IMR-90 (cell line): ENCODE measurements at regions not wholly inside any gene's neighbourhood (a gene's known extent, or its start where the extent isn't known, plus 50 kb on each side); places are given as distances from the start of the nearest gene placed in this dataset.
A peak's percentile ranks its signal among the peaks of the same experiment; 100 is the strongest.

ENCODE experiments used
- ATAC-seq: fragments of 200-7000 bp; cut with Tn5 transposase; 2 replicates; pipeline ENCODE4 v1.9.1; 2020; ENCODE audit warnings: low read depth, mild to moderate bottlenecking, moderate library complexity
- BruUV-seq: library from RNA; stranded (reverse); fragments of 400-500 nt; replicated peaks from 2 replicates; lab custom pipeline; 2021; lab: Mats Ljungman, UMichigan
- CTCF ChIA-PET: fragments of 300-600 bp; formaldehyde crosslinking; extraction: SDS; loops from one replicate; lab custom pipeline; 2021; ENCODE audit warnings: antibody characterized with exemption; lab: Yijun Ruan, JAX
- POLR2A ChIA-PET: fragments of 300-600 bp; sonication (Branson Sonifier 250); formaldehyde crosslinking; loops from one replicate; lab custom pipeline; 2022; ENCODE audit warnings: antibody characterized with exemption; ENCODE audit not compliant: unreplicated experiment; lab: Charles Lee
- DNase-seq: peaks from one replicate; pipeline ENCODE4 v3.0.0; 2013
- H2AFZ ChIP-seq: replicated peaks from 2 replicates; pipeline ENCODE3; 2013; ENCODE audit warnings: low read length, mild to moderate bottlenecking; ENCODE audit not compliant: poor library complexity
- H2AK5ac ChIP-seq: 2 replicates; pipeline ENCODE4 v1.6.1; 2013; ENCODE audit warnings: low read depth, low read length, inconsistent platforms
- H2AK9ac ChIP-seq: replicated peaks from 2 replicates; pipeline ENCODE3; 2013; ENCODE audit warnings: mild to moderate bottlenecking, low read depth, low read length, moderate library complexity; ENCODE audit not compliant: poor library complexity
- H2BK120ac ChIP-seq: 2 replicates; pipeline ENCODE4 v1.6.1; 2013; ENCODE audit warnings: low read depth, low read length, inconsistent platforms
- H2BK15ac ChIP-seq: 3 replicates; pipeline ENCODE4 v1.6.1; 2013; ENCODE audit warnings: low read depth, low read length, inconsistent platforms
- H2BK20ac ChIP-seq: 2 replicates; pipeline ENCODE4 v1.6.1; 2013; ENCODE audit warnings: low read depth, mild to moderate bottlenecking, inconsistent platforms, low read length, moderate library complexity
- H2BK5ac ChIP-seq: 2 replicates; pipeline ENCODE4 v1.6.1; 2013; ENCODE audit warnings: mild to moderate bottlenecking, low read depth, low read length, inconsistent platforms; ENCODE audit not compliant: poor library complexity, severe bottlenecking
- H3K14ac ChIP-seq: replicated peaks from 2 replicates; pipeline ENCODE4 v1.6.1; 2013; ENCODE audit warnings: low read depth, low read length, inconsistent platforms
- H3K18ac ChIP-seq: 2 replicates; pipeline ENCODE4 v1.6.1; 2013; ENCODE audit warnings: low read depth, low read length, control low read depth
- H3K23ac ChIP-seq: 2 replicates; pipeline ENCODE4 v1.6.1; 2013; ENCODE audit warnings: low read depth, low read length, inconsistent platforms
- H3K27ac ChIP-seq: 2 replicates; pipeline ENCODE4 v1.5.1; 2013; ENCODE audit warnings: mild to moderate bottlenecking, control low read depth, low read length; ENCODE audit not compliant: insufficient read depth
- H3K27me3 ChIP-seq: 2 replicates; pipeline ENCODE4 v1.6.1; 2013; ENCODE audit warnings: low read length; ENCODE audit not compliant: control insufficient read depth, insufficient read depth
- H3K36me3 ChIP-seq: 2 replicates; pipeline ENCODE4 v1.6.1; 2013; ENCODE audit warnings: low read length, mixed read lengths; ENCODE audit not compliant: control insufficient read depth, insufficient read depth
- H3K4ac ChIP-seq: 2 replicates; pipeline ENCODE4 v1.6.1; 2013; ENCODE audit warnings: low read depth, low read length, inconsistent platforms
- H3K4me1 ChIP-seq: 2 replicates; pipeline ENCODE4 v1.6.1; 2013; ENCODE audit warnings: low read length, mixed read lengths; ENCODE audit not compliant: control insufficient read depth, insufficient read depth
- H3K4me2 ChIP-seq: 2 replicates; pipeline ENCODE4 v1.6.1; 2013; ENCODE audit warnings: low read depth, mild to moderate bottlenecking, control low read depth, low read length, moderate library complexity
- H3K4me3 ChIP-seq: 2 replicates; pipeline ENCODE4 v1.5.1; 2013; ENCODE audit warnings: low read depth, mild to moderate bottlenecking, control low read depth, low read length, moderate library complexity; ENCODE audit not compliant: insufficient read depth
- H3K56ac ChIP-seq: 2 replicates; pipeline ENCODE4 v1.6.1; 2013; ENCODE audit warnings: low read length, inconsistent platforms; ENCODE audit not compliant: insufficient read depth; ENCODE audit errors: extremely low read depth
- H3K79me1 ChIP-seq, 2 experiments: 2 replicates each; pipeline ENCODE4 v1.6.1; 2013; ENCODE audit warnings: low read length in 2 of 2, inconsistent platforms in 1 of 2, low read depth in 1 of 2
- H3K9ac ChIP-seq: 2 replicates; pipeline ENCODE4 v1.6.1; 2013; ENCODE audit warnings: low read depth, low read length, control low read depth
- H3K9me1 ChIP-seq: 2 replicates; pipeline ENCODE4 v1.6.1; 2013; ENCODE audit warnings: low read length, inconsistent platforms; ENCODE audit not compliant: insufficient read depth
- H3K9me3 ChIP-seq: 2 replicates; pipeline ENCODE4 v1.6.1; 2013; ENCODE audit warnings: low read length; ENCODE audit not compliant: control insufficient read depth, insufficient read depth
- H4K20me1 ChIP-seq: 2 replicates; pipeline ENCODE4 v1.6.1; 2013; ENCODE audit warnings: low read length, inconsistent platforms; ENCODE audit not compliant: insufficient read depth
- H4K5ac ChIP-seq: 2 replicates; pipeline ENCODE4 v1.6.1; 2013; ENCODE audit warnings: mild to moderate bottlenecking, low read depth, low read length, control low read depth
- H4K8ac ChIP-seq, 2 experiments: 2 replicates each; pipeline ENCODE4 v1.6.1; 2013; ENCODE audit warnings: low read depth in 2 of 2, low read length in 2 of 2, control low read depth in 1 of 2, inconsistent platforms in 1 of 2
- H4K91ac ChIP-seq: 2 replicates; pipeline ENCODE4 v1.6.1; 2013; ENCODE audit warnings: low read depth, low read length, inconsistent platforms; ENCODE audit not compliant: insufficient read depth
- CEBPB ChIP-seq: IDR thresholded peaks from 2 replicates; pipeline ENCODE4 v1.6.1; 2012; ENCODE audit warnings: low read depth, low read length, improper control_type of control experiment
- POLR2A ChIP-seq: IDR thresholded peaks from 2 replicates; pipeline ENCODE4 v1.6.1; 2012; ENCODE audit warnings: mild to moderate bottlenecking, low read depth, low read length
- WGBS, 2 experiments: methylation state at CpG; one replicate each; pipeline versions ENCODE4 v1.1.5 to v1.1.7; 2013; ENCODE audit warnings: missing lambda C conversion rate in 2 of 2; ENCODE audit not compliant: insufficient read length in 1 of 2; ENCODE audit errors: extremely low coverage in 2 of 2; 5-methylcytosine and 5-hydroxymethylcytosine counted together
- dilution Hi-C: fragments of 300-500 bp; cut with HindIII; formaldehyde crosslinking; loops from one replicate; pipeline ENCODE4 v1.14.3; 2018; ENCODE audit warnings: low sequenced_read_pairs; ENCODE audit not compliant: unreplicated experiment
- in situ Hi-C: fragments of 300-500 bp; cut with MboI; formaldehyde crosslinking; loops from 3 replicates; pipeline ENCODE4 v1.14.3; 2019; ENCODE audit warnings: low sequenced_read_pairs, inconsistent platforms, mixed read lengths
- intact Hi-C: fragments of 100-400 bp; cut with micrococcal nuclease; formaldehyde crosslinking; loops from 2 replicates; pipeline ENCODE4 v1.10.0; 2022

GRCh38 chr20:39890697-39891096 is 798.3 kb downstream of the MAFB start:
- in situ Hi-C loops (loop anchor here (25.0 kb wide), 1 partner anchor 797 kb away; the partner anchor contains the start of gene MAFB), dilution Hi-C loops (no loop called here), intact Hi-C loops (no loop called here)
- no peak overlapping the region for H3K9ac ChIP-seq
- ChIA-PET CTCF (no interaction called here), POLR2A (no interaction called here)
- H3K36me3 ChIP-seq, result no peaks in the 10 kb centered on the region
- peaks cover 2% of the 10 kb centered on the region; the same call in 1 of the 2 replicates for H3K4me1 ChIP-seq
- H4K8ac ChIP-seq, result no peak overlapping the region
- no peaks in the 10 kb centered on the region for H3K79me1 ChIP-seq
- H3K9me1 ChIP-seq, result no peaks in the 10 kb centered on the region
- no peaks in the 10 kb centered on the region for H3K9me3 ChIP-seq
- no peak overlapping the region for H4K5ac ChIP-seq
- no peak overlapping the region for H2BK15ac ChIP-seq
- no peak overlapping the region for H2BK20ac ChIP-seq
- BruUV-seq, result no TSS peak
- no peak overlapping the region for H3K23ac ChIP-seq
- H4K91ac ChIP-seq, result no peak overlapping the region
- no peak overlapping the region for H2AK5ac ChIP-seq
- no peak overlapping the region for H3K14ac ChIP-seq
- no peak overlapping the region for H2BK5ac ChIP-seq
- no peak overlapping the region for H2AFZ ChIP-seq
- no peak overlapping the region for H3K4ac ChIP-seq
- H4K20me1 ChIP-seq, result no peaks in the 10 kb centered on the region
- H2BK120ac ChIP-seq, result no peak overlapping the region
- H3K4me3 ChIP-seq, result no peak overlapping the region
- DNase-seq (no peak), ATAC-seq (no peak)
- no peak overlapping the region for H3K18ac ChIP-seq
- no peak overlapping the region for H3K4me2 ChIP-seq
- no CpG with 5 or more reads among the region's 1 CpG for WGBS, 2 experiments
- H3K56ac ChIP-seq, result no peak overlapping the region
- no peak overlapping the region for H2AK9ac ChIP-seq
- H3K27ac ChIP-seq, result no peak overlapping the region
- peaks cover 4% of the 10 kb centered on the region for H3K27me3 ChIP-seq
- TF ChIP-seq CEBPB (0 out of 2 replicates have a peak, but pooled peaks have one; percentile 21), POLR2A (no peak)
